ENCODE measurements at regions not wholly inside any gene's neighbourhood (a gene's known extent, or its start where the extent isn't known, plus 50 kb on each side); places are given as distances from the start of the nearest gene placed in this dataset.

DNA sequence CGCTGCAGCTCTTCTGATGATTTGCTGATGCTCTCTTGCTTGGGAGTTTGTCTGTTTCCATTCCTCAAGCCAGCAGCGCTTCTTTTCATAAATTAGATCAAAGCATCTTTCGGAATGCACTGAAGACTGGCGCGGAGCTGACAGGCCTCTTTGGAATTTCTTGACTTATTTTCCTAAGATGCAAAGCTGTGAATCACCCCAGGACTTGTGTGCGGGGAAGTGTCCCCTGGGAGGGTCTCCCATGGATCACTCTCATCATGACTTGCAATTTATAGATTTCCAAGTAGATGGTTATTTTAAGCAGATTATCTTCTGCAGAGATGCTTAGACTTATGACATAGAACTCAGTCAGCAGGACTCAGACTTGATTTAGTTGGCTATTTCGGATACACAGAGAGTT, 467.2 kb downstream of the TCERG1L start:
- TF ChIP-seq CTCF (conservative IDR thresholded peaks at IDR 0.05; ENCODE audit: low read length) (no peak), EZH2phosphoT487 (IDR thresholded peaks at IDR 0.05; ENCODE audit: borderline replicate concordance, low read depth, low read length) (no peak)
